ENCODE measurements at regions not wholly inside any gene's neighbourhood (a gene's known extent, or its start where the extent isn't known, plus 50 kb on each side); places are given as distances from the start of the nearest gene placed in this dataset.

- ChIA-PET CTCF (no interaction called here), POLR2A (no interaction called here)
- Mint-ChIP-seq H3K27ac (no peak overlapping the region), H3K36me3 (no peaks in the 10 kb centered on the region), H3K27me3 (peaks cover 0 to 3% of the 10 kb centered on the region in 2 donors), H3K4me1 (no peaks in the 10 kb centered on the region), H3K9me3 (peaks cover 0 to 3% (median 0%) of the 10 kb centered on the region in 5 donors), H3K4me3 (no peak overlapping the region)
- Histone ChIP-seq H3K27me3 (ENCODE audit: insufficient read depth, low read length, poor library complexity, severe bottlenecking) (no peaks in the 10 kb centered on the region), H3K36me3 (ENCODE audit: insufficient read depth, low read length) (no peaks in the 10 kb centered on the region), H3K4me3 (ENCODE audit: low read length) (no peak overlapping the region), H3K27ac (ENCODE audit: low read depth, low read length) (no peak overlapping the region), H3K9me3 (ENCODE audit: low read length) (no peaks in the 10 kb centered on the region), H3K4me1 (ENCODE audit: insufficient read depth, low read length) (no peaks in the 10 kb centered on the region)
- DNase-seq = no peak
Measured at GRCh38 chr2:129702416-129703176, 276.9 kb upstream of the RAB6C start.

DNA sequence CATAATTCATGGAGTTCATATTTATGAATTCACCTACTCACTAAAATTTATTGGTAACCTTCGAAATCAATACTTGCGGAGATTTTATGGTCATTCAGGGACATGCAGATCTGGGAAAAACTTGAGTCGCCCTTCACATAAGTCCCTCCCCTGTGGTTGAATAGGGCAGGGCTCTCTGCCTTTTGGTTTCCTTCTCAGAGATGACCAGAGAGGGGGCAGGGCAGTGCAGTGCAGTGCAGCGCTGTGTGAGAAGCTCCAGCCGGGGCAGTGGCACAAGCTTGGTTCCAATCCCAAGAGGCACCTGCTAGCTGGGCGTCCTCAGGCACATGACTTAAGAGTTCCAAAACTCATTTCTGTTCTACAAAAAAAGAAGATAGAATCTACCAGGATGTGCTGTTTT lies 274.4 kb upstream of the RAB6C start:
- ChIA-PET CTCF (no interaction called here), POLR2A (no interaction called here)
- Histone ChIP-seq H3K4me3 (ENCODE audit: low read length) (no peak overlapping the region), H3K36me3 (ENCODE audit: insufficient read depth, low read length) (no peaks in the 10 kb centered on the region), H3K27me3 (ENCODE audit: insufficient read depth, low read length, poor library complexity, severe bottlenecking) (no peaks in the 10 kb centered on the region), H3K27ac (ENCODE audit: low read depth, low read length) (no peak overlapping the region), H3K9me3 (ENCODE audit: low read length) (no peaks in the 10 kb centered on the region), H3K4me1 (ENCODE audit: insufficient read depth, low read length) (no peaks in the 10 kb centered on the region)
- no peaks in the 10 kb centered on the region for H3K36me3 Mint-ChIP-seq
- no peak overlapping the region for H3K27ac Mint-ChIP-seq
- no peaks in the 10 kb centered on the region for H3K4me1 Mint-ChIP-seq
- no peak overlapping the region for H3K4me3 Mint-ChIP-seq
- no peak for DNase-seq
- peaks cover 0 to 5% of the 10 kb centered on the region in 2 donors for H3K27me3 Mint-ChIP-seq
- H3K9me3 Mint-ChIP-seq = peaks cover 0 to 3% (median 0%) of the 10 kb centered on the region in 5 donors

DNA sequence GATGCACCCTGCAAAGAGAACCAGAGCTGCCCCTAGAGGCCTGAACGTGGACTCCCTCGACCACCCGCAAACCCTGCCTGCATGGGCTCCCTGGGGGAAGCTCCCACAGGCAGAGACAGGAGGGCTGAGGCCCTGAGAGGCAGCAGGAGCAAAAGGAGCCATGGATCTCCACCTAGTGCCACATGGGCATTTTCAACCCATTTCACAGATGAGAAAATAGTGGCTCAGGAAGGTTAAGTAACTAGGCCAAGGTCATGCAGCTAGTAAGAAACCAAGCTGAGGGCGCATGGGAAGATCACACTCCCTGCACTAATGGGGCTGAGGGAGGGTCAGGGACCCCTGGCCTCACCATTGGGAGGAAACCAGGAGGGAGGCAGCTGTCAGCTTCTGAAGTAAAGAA lies 271.7 kb upstream of the RAB6C start:
- Mint-ChIP-seq H3K27me3 (peaks cover 0 to 7% of the 10 kb centered on the region in 2 donors), H3K36me3 (no peaks in the 10 kb centered on the region), H3K9me3 (peaks cover 0 to 3% (median 0%) of the 10 kb centered on the region in 5 donors), H3K27ac (no peak overlapping the region), H3K4me3 (no peak overlapping the region), H3K4me1 (no peaks in the 10 kb centered on the region)
- DNase-seq = no peak
- H3K36me3 ChIP-seq (ENCODE audit: insufficient read depth, low read length) = no peaks in the 10 kb centered on the region
- H3K27ac ChIP-seq (ENCODE audit: low read depth, low read length) = no peak overlapping the region
- ChIA-PET CTCF (no interaction called here), POLR2A (no interaction called here)
- no peaks in the 10 kb centered on the region for H3K9me3 ChIP-seq (ENCODE audit: low read length)
- no peak overlapping the region for H3K4me3 ChIP-seq (ENCODE audit: low read length)
- H3K27me3 ChIP-seq (ENCODE audit: insufficient read depth, low read length, poor library complexity, severe bottlenecking) = no peaks in the 10 kb centered on the region
- H3K4me1 ChIP-seq (ENCODE audit: insufficient read depth, low read length) = no peaks in the 10 kb centered on the region

DNA sequence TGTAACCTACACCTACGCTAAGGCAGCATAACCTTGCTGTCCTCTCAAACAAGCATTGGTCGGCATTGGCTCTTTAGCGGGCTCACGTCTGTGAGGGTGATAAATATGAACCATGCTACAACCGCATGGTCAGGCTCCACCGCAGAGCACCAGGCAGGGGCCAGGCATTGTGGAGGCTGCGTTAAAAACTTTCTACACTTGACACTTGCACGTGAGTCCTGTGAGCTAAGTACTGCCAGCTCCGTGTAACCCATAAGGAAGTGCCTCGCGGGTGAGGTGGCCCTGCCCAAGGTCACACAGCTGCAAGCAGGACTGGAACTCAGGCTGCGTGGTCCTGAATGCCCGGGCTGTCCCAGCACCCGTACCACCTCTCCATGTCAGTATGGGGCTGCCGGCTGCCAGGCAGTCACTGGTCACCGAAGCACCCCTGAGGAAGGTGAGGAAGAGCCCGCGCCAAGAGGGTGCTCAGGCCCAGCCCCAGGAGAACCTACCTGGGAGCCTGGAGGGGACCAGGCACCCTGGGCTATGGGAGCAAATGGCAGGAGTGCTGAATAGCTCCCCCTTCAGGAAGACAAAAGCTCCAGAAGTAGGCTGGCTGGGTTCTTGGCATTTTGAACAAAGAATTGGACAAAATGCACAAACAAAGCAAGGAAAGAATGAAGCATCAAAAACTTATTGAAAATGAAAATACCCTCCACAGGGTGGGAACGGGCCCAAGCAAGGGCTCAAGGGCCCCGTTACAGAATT lies 271.1 kb upstream of the RAB6C start:
- no peak overlapping the region for H3K27ac Mint-ChIP-seq
- ChIA-PET POLR2A (no interaction called here), CTCF (no interaction called here)
- Histone ChIP-seq H3K27me3 (ENCODE audit: insufficient read depth, low read length, poor library complexity, severe bottlenecking) (no peaks in the 10 kb centered on the region), H3K4me3 (ENCODE audit: low read length) (no peak overlapping the region), H3K9me3 (ENCODE audit: low read length) (no peaks in the 10 kb centered on the region), H3K27ac (ENCODE audit: low read depth, low read length) (no peak overlapping the region), H3K4me1 (ENCODE audit: insufficient read depth, low read length) (no peaks in the 10 kb centered on the region), H3K36me3 (ENCODE audit: insufficient read depth, low read length) (no peaks in the 10 kb centered on the region)
- no peak for DNase-seq
- H3K9me3 Mint-ChIP-seq = peaks cover 0 to 3% (median 0%) of the 10 kb centered on the region in 5 donors
- no peaks in the 10 kb centered on the region for H3K36me3 Mint-ChIP-seq
- no peaks in the 10 kb centered on the region for H3K4me1 Mint-ChIP-seq
- peaks cover 0 to 8% of the 10 kb centered on the region in 2 donors for H3K27me3 Mint-ChIP-seq
- no peak overlapping the region for H3K4me3 Mint-ChIP-seq

DNA sequence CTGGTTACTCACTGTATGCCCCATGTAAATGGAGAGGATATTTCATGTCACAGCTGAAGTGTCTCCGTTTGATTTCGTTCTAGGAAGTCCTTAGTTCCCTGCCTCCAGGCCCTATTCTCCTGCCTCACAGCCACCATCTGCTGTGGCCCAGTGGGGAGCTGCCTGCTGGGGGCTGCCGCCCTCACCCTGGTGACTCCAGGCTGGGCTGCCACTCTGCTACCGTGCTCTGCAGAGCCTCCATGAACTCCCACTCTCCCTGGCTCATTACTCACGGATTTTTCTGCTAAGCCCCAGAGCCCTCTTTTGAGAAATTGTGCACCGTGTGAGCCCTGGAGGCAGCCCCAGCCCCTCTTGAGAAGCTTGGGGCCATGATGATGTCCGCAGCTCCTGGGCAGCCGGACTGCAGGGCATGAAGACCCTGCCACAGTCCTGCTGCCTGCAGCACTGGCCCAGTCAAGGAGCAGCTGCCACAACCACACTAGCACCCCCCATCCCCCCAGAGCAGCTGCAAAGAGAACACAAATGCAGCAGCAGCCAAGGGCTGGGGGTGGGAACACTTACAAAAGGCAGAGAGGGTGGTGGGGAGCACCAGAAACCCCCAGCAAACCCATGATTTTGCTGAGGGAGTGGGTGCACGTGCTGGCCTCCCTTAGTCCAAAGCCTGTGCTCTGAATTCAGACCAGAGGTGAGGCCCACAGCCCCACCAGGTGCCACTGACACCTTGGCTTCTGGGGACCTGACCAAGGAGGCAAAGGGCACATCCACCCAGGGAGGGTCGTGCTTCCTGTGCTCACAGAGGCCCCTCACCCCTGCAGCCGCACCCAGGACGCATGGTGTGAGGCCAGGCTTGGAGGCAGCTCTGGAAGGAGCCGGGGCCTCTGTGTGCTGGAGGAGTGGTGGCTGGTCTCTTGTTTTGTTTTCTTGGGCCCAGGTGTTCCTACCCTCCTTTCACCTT lies 270.2 kb upstream of the RAB6C start:
- Mint-ChIP-seq H3K36me3 (no peaks in the 10 kb centered on the region), H3K27me3 (peaks cover 0 to 8% of the 10 kb centered on the region in 2 donors), H3K9me3 (peaks cover 0 to 3% (median 0%) of the 10 kb centered on the region in 5 donors), H3K4me1 (no peaks in the 10 kb centered on the region), H3K27ac (no peak overlapping the region), H3K4me3 (no peak overlapping the region)
- no peak overlapping the region for H3K4me3 ChIP-seq (ENCODE audit: low read length)
- no peak for DNase-seq
- POLR2A ChIA-PET = no interaction called here
- H3K9me3 ChIP-seq (ENCODE audit: low read length) = no peaks in the 10 kb centered on the region
- H3K4me1 ChIP-seq (ENCODE audit: insufficient read depth, low read length) = no peaks in the 10 kb centered on the region
- no peaks in the 10 kb centered on the region for H3K36me3 ChIP-seq (ENCODE audit: insufficient read depth, low read length)
- CTCF ChIA-PET = no interaction called here
- H3K27me3 ChIP-seq (ENCODE audit: insufficient read depth, low read length, poor library complexity, severe bottlenecking) = no peaks in the 10 kb centered on the region
- H3K27ac ChIP-seq (ENCODE audit: low read depth, low read length) = no peak overlapping the region

DNA sequence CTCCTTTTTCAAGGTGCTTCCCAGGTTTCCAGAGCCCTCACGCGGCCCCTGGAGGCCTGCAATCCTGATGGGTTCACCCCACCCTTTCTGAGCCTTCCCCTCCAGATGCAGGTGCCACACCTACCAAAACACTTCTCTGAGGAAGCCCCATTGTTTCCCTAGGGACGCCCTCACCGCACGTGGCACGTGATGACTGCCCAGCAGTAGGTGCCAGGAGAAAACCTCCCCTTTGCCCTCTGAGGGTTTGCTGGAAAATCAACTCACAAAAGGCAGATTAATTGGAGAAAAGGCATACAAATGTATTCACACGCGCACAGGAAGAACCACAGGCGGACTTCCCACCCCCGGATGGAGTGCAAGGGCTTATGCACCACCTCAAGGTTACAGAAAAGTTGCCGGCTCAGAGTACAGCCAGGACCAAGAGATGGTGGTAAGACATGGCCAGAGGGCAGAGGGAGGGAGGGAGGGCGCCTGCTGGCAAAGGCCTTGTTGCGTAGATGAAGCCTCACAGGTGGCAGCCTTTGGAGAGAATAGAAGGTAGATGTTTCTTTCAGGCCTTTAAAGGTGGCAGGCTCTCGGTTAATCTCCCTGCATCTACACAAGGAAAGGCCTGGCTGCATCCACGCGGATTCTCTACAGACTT lies 269.4 kb upstream of the RAB6C start:
- Histone ChIP-seq H3K27ac (ENCODE audit: low read depth, low read length) (no peak overlapping the region), H3K27me3 (ENCODE audit: insufficient read depth, low read length, poor library complexity, severe bottlenecking) (no peaks in the 10 kb centered on the region), H3K4me3 (ENCODE audit: low read length) (no peak overlapping the region), H3K4me1 (ENCODE audit: insufficient read depth, low read length) (no peaks in the 10 kb centered on the region), H3K36me3 (ENCODE audit: insufficient read depth, low read length) (no peaks in the 10 kb centered on the region), H3K9me3 (ENCODE audit: low read length) (no peaks in the 10 kb centered on the region)
- H3K4me3 Mint-ChIP-seq = no peak overlapping the region
- no peak overlapping the region for H3K27ac Mint-ChIP-seq
- peaks cover 0 to 8% of the 10 kb centered on the region in 2 donors for H3K27me3 Mint-ChIP-seq
- no peak for DNase-seq
- no peaks in the 10 kb centered on the region for H3K9me3 Mint-ChIP-seq
- no peaks in the 10 kb centered on the region for H3K36me3 Mint-ChIP-seq
- ChIA-PET CTCF (no interaction called here), POLR2A (no interaction called here)
- H3K4me1 Mint-ChIP-seq = no peaks in the 10 kb centered on the region

GRCh38 chr2:129710670-129711495 lies 268.6 kb upstream of the RAB6C start:
- Histone ChIP-seq H3K27me3 (ENCODE audit: insufficient read depth, low read length, poor library complexity, severe bottlenecking) (no peaks in the 10 kb centered on the region), H3K4me3 (ENCODE audit: low read length) (no peak overlapping the region), H3K4me1 (ENCODE audit: insufficient read depth, low read length) (no peaks in the 10 kb centered on the region), H3K9me3 (ENCODE audit: low read length) (no peaks in the 10 kb centered on the region), H3K36me3 (ENCODE audit: insufficient read depth, low read length) (no peaks in the 10 kb centered on the region), H3K27ac (ENCODE audit: low read depth, low read length) (no peak overlapping the region)
- Mint-ChIP-seq H3K27ac (no peak overlapping the region), H3K9me3 (no peaks in the 10 kb centered on the region), H3K36me3 (no peaks in the 10 kb centered on the region), H3K27me3 (peaks cover 0 to 8% of the 10 kb centered on the region in 2 donors), H3K4me3 (no peak overlapping the region), H3K4me1 (no peaks in the 10 kb centered on the region)
- POLR2A ChIA-PET = no interaction called here
- DNase-seq = no peak
- CTCF ChIA-PET = no interaction called here
